ENCODE measurements at regions not wholly inside any gene's neighbourhood (a gene's known extent, or its start where the extent isn't known, plus 50 kb on each side); places are given as distances from the start of the nearest gene placed in this dataset.
"Not testable (repeated sequence)": the region's sequence is repeated elsewhere in the genome, so short reads cannot be mapped to it uniquely, and the experiment has no call there.

DNA sequence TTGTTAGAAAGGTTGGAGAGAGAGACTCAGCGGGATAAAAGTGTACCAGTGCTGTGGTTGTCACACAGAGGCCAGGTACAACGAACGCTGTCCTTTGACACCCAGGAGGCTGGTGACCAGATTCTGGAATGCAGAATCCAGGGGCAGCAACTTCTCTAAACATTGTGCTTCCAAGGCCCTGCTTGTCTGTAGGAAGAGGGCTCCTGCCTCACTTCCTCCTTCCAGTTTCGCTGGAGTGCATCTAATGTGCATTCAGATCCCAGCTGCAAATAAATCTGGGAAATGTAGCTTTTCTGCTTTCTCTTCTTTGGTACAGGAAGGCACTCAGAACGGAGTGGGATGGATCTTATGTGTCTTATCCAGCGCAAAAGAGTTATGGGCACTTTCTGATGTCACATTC is 171.8 kb upstream of the ATP5MC3 start:
- DNase-seq (ENCODE audit: low read depth) = no peak

DNA sequence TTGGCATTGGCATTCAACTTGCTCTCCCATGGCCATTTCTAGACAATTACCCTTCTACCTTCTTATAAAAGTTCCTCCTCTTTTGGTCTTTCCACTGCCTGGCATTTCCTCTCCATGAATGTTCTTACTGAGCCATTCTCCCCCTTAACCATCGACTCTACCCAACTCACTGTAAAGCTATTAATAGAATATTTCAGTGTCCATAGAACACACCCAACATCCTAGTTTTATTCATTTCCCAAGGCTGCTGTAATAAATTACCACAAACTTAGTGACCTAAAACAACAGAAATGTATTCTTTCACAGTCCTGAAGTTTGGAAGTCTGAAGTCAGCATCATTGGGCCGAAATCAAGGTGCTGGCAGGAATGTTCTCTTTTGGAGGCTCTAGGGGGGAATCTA is 170.0 kb upstream of the ATP5MC3 start:
- no peak for DNase-seq (ENCODE audit: low read depth)

DNA sequence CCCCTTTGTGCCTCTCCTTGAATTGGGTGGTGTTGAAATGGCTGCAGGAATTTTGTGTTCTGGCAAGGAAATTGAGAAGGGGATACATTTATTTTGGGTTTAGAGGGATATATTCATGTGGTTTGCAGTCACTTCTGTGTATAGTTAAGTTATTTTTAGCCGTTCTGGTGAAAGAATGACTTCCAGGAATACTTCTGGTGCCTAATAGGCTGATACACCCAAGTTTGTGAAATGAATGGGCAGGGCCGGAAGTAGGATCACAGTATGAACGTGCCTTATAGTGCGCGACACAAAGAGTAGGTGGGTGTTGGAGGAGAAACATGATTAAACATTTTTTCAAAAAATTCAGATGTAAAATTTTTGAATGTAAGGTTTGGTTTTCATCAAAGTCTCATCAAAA is 168.6 kb upstream of the ATP5MC3 start:
- DNase-seq (ENCODE audit: low read depth) = no peak

DNA sequence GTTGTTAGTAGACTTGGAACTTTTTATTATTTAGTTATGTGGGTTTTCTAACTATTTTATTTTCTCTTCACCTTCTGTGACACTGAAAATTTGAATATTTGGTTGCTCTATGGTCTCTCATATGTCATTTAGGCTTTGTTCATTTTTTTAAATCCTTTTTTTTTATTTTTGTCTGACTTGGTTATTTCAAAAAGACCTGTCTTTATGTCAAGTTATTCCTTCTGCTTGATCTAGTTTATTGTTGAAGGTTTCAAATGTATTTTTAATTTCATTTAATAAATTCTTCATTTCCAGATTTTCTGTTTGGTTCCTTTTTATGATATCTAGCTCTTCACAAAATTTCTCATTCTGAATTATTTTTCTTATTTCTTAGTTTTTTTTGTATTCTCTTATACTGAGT is 160.6 kb upstream of the ATP5MC3 start:
- DNase-seq (ENCODE audit: low read depth) = no peak

- no peak for DNase-seq (ENCODE audit: low read depth)
Measured at GRCh38 chr2:175330195-175330594, 148.7 kb upstream of the ATP5MC3 start.

DNA sequence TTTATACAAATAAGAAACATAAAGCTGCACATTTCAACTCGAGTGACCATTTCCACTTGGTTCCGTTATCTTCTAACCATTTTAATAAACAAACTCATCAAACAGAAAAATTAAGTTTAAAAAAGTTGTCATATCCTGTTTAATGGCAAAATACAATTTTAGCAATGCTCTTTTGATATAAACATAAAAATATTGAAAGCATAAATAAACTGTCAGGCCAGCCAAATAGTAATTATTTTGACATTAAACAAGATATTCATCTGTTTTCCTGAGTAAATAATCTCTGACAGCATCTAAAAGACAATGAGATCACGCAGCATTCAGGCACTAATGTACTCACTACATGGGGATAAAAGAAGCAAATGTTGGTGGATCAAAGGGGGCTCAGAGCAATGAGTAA is 145.3 kb upstream of the ATP5MC3 start:
- DNase-seq (ENCODE audit: low read depth) = no peak

- not testable (repeated sequence) for DNase-seq (ENCODE audit: low read depth)
Measured at GRCh38 chr2:175326164-175326563, 144.7 kb upstream of the ATP5MC3 start.

DNA sequence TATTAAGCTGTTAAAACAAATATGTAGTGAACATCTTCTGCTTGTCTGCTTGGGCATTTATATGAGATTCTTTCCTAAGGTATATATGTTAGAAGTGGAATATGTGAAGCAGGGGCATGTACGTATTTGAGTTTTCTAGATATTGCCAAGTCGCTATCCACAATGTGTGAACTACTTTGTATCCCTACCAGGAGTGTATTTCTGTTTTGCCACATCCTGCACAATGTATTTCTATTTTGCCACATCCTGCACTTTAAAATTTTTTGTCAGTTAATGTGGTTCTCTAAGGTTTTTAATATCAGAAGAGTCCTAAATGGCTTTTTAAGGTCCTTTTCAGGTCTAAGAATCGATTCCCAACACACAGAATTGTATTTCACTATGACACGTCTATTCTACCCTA is 141.7 kb upstream of the ATP5MC3 start:
- DNase-seq (ENCODE audit: low read depth) = no peak

DNA sequence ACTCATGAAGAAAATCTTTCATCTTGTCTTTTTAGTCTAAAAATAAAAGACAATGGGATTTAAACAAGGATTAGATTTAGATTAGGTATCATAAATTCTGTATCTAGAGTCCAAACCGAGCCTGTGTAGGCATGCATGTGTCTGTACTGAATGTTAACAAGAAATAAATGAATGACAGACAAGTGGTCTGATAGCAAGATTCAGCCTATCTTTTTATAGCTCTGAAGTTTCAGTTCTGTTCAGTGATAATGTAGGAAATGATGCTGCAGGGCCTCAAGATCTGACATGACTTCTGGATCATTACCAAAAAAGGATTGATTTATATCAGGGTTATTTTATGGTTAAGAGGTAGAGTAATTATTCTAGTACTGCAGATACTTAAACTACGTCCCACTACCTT is 137.0 kb upstream of the ATP5MC3 start:
- DNase-seq (ENCODE audit: low read depth) = no peak

- no peak for DNase-seq (ENCODE audit: low read depth)
Measured at GRCh38 chr2:175317751-175318150, 136.2 kb upstream of the ATP5MC3 start.

- no peak for DNase-seq (ENCODE audit: low read depth)
Measured at GRCh38 chr2:175312137-175312536, 130.6 kb upstream of the ATP5MC3 start.

GRCh38 chr2:175310813-175311504 is 129.4 kb upstream of the ATP5MC3 start:
- no peak for DNase-seq (ENCODE audit: low read depth)

DNA sequence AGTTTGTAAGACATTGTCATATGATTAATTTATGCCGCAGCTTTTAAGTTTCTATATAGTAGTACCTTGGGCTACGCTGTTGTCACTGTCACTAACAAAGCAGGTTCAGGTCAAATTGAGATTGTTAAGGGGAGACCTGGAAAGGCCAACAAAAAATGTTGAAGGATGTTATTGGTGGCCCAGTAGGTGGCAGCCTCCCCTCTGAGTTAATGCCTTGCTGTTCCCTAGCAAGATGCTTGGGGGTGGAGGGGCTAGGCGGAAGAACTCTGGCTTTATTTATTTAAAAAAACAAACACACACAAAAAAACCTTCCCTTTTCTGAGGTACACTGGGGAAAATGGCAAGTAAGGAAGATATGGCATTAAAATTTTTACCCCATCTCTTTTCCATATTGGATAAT is 128.3 kb upstream of the ATP5MC3 start:
- no peak for DNase-seq (ENCODE audit: low read depth)

- DNase-seq (ENCODE audit: low read depth) = no peak
Measured at GRCh38 chr2:175308005-175308404, 126.5 kb upstream of the ATP5MC3 start.

DNA sequence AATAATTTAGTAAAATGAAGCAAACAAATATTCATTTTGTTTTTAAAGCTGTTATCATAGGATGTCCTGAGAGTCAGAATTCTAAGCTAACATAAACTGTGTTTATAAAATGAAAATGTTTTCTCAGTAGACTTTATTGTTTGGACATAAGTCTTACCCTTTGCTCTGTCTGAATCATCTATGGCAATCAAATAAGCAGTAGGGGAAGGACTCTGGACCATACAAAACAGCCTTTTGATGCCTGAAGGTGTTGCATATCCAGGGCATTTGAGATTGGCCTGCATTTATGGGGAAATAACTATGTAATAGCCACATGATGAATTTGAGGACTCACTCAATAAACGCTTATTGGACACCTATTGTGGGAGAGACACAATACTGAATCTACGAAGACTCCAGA is 123.0 kb upstream of the ATP5MC3 start:
- no peak for DNase-seq (ENCODE audit: low read depth)

DNA sequence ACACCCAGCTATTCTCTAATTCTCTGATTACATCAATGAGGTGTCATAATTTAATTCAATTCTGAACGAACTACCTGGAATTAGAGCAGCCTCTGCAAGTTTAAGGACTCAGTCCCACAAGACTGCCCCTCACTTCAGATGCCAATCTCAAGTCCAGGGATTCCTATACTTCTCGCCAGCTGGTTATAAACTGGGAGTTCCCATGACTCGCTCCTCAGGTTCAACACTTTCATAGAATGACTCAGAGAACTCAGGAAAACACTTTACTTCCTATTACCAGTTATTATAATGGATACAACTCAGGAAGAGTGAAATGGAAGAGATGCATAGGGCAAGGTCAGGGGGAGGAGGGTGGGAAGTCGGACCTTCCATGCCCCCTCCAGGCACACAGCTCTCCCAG is 112.3 kb upstream of the ATP5MC3 start:
- no peak for DNase-seq (ENCODE audit: low read depth)

DNA sequence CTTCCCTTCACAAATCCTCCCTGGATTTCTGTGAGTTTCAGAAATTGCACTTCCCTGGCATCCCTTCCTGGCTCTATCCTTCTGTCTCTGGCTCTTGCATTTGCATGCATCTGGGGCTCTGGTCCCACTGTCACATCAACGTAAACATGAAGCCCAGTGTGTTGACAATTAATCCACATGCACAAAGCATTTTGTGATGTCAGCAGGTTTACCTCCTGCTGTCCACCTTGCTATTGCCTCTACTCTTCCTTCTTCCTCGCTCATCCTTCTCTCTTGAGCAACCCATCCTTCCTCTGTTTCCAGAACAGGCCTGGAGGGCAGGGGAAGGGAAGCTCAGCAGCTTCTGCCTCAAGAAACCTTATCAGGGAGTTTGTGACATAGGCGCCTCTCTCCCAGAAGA is 111.7 kb upstream of the ATP5MC3 start:
- DNase-seq (ENCODE audit: low read depth) = no peak

DNA sequence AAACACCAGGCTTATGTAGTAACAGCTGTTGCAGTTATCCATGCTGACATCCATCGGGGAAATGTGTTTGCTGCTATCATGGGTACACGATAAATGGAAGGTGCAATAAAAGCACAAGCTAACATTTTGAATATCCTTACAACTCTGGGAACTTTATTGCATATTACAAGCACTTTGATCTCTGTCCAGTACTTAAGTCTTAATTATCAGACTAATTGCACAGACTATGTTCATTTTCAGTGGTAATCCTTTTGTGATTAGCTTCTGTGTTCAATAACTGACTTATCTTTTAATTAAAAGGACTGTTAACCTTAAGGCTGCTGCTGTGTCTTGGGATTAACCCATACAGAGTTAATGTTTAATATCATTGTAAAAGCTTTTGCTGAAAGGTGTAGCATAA is 101.4 kb upstream of the ATP5MC3 start:
- no peak for DNase-seq (ENCODE audit: low read depth)

GRCh38 chr2:175282300-175282699 is 100.8 kb upstream of the ATP5MC3 start:
- no peak for DNase-seq (ENCODE audit: low read depth)

DNA sequence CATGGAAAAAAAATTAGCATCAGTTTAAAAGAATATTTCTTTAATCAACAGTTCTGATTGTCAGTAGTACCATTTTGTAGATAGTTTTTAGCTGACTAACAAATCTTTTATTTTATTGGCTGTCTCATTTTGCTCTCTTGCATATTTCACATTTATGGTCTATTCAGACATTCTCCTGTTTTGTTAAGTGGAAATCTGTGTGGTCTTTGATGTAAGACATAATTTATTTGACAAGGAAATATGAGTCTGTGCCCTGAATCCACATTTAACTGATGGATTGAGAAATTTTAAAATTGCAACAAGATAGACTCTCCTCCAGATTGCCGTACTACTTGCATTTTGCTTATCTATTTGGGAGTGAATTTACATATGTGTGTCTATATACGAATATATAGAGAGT is 96.3 kb upstream of the ATP5MC3 start:
- DNase-seq (ENCODE audit: low read depth) = no peak

DNA sequence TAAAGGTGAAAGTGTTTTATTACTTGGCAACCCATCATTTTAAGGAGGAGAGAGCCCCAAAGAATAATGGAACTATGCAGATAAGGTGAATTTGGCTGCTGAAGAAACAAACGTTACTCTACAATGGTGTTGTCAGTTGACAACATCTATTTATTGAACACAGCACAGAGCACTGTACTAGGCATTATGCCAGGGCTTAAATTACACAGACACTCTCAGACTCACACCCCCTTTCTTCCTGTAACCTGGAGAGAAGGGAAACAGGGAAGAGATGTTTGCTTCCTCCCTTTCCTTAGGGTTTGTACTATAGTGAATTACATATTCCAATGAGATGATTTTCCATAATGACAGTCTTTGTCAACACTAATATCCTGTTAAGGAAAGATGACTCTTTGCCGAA is 94.0 kb upstream of the ATP5MC3 start:
- DNase-seq (ENCODE audit: low read depth) = no peak

GRCh38 chr2:175259164-175259563 is 77.7 kb upstream of the ATP5MC3 start:
- no peak for DNase-seq (ENCODE audit: low read depth)

- no peak for DNase-seq (ENCODE audit: low read depth)
Measured at GRCh38 chr2:175256806-175257585, 75.5 kb upstream of the ATP5MC3 start.

GRCh38 chr2:175256391-175256790 is 74.9 kb upstream of the ATP5MC3 start:
- not testable (repeated sequence) for DNase-seq (ENCODE audit: low read depth)
